GM23248 (cell line): ENCODE measurements at regions not wholly inside any gene's neighbourhood (a gene's known extent, or its start where the extent isn't known, plus 50 kb on each side); places are given as distances from the start of the nearest gene placed in this dataset.
"Not testable (repeated sequence)": the region's sequence is repeated elsewhere in the genome, so short reads cannot be mapped to it uniquely, and the experiment has no call there.

Source experiments
- DNase-seq: peaks from one replicate; pipeline ENCODE4 v3.0.0-alpha.2; 2015
- H2AFZ ChIP-seq: fragments of 200-600 bp; sonication (generic); 2 replicates; pipeline ENCODE4 v1.6.1; 2016; ENCODE audit warnings: antibody characterized with exemption
- H3F3A ChIP-seq: fragments of 200-600 bp; sonication (generic); 2 replicates; pipeline ENCODE4 v1.6.1; 2016; ENCODE audit warnings: mild to moderate bottlenecking, antibody characterized with exemption, mixed run types; ENCODE audit not compliant: insufficient read depth
- H3K27ac ChIP-seq: fragments of 200-600 bp; sonication (generic); 2 replicates; pipeline ENCODE4 v1.5.1; 2016; ENCODE audit warnings: mild to moderate bottlenecking
- H3K27me3 ChIP-seq: fragments of 200-600 bp; sonication (generic); replicated peaks from 2 replicates; pipeline ENCODE4 v1.6.1; 2016; ENCODE audit warnings: mild to moderate bottlenecking; ENCODE audit not compliant: insufficient read depth
- H3K36me3 ChIP-seq: fragments of 200-600 bp; sonication (generic); 2 replicates; pipeline ENCODE4 v1.6.1; 2016; ENCODE audit warnings: low read depth, mild to moderate bottlenecking
- H3K4me1 ChIP-seq: fragments of 200-600 bp; sonication (generic); 2 replicates; pipeline ENCODE4 v1.6.1; 2016; ENCODE audit warnings: mild to moderate bottlenecking; ENCODE audit not compliant: insufficient read depth
- H3K4me2 ChIP-seq: fragments of 200-600 bp; sonication (generic); one replicate; pipeline ENCODE4 v1.6.1; 2016; ENCODE audit warnings: mild to moderate bottlenecking; ENCODE audit not compliant: unreplicated experiment
- H3K4me3 ChIP-seq: fragments of 200-600 bp; sonication (generic); 2 replicates; pipeline ENCODE4 v1.5.1; 2016; ENCODE audit warnings: mild to moderate bottlenecking
- H3K79me2 ChIP-seq: fragments of 200-600 bp; sonication (generic); 2 replicates; pipeline ENCODE4 v1.6.1; 2016; ENCODE audit warnings: mild to moderate bottlenecking; ENCODE audit not compliant: insufficient read depth
- H3K9ac ChIP-seq: fragments of 200-600 bp; sonication (generic); 2 replicates; pipeline ENCODE4 v1.6.1; 2016; ENCODE audit warnings: mild to moderate bottlenecking
- H3K9me2 ChIP-seq: fragments of 200-600 bp; sonication (generic); 2 replicates; pipeline ENCODE4 v1.6.1; 2016; ENCODE audit warnings: mixed run types, mild to moderate bottlenecking, moderate library complexity; ENCODE audit not compliant: insufficient read depth
- H3K9me3 ChIP-seq: fragments of 200-600 bp; sonication (generic); one replicate; pipeline ENCODE4 v1.6.1; 2017; ENCODE audit warnings: low read depth
- H4K20me1 ChIP-seq: fragments of 200-600 bp; sonication (generic); 2 replicates; pipeline ENCODE4 v1.6.0; 2016; ENCODE audit not compliant: insufficient read depth
- EZH2 ChIP-seq: fragments of 200-600 bp; sonication (generic); IDR thresholded peaks from 2 replicates; pipeline ENCODE4 v1.6.1; 2018; ENCODE audit warnings: antibody characterized with exemption, mild to moderate bottlenecking; ENCODE audit not compliant: insufficient read depth, poor library complexity, severe bottlenecking
- EZH2phosphoT487 ChIP-seq: fragments of 200-600 bp; sonication (generic); IDR thresholded peaks from 2 replicates; pipeline ENCODE4 v1.6.1; 2018; ENCODE audit warnings: antibody characterized with exemption, moderate library complexity, mild to moderate bottlenecking, low read depth; ENCODE audit not compliant: insufficient read depth
- WGBS, 2 experiments: methylation state at CpG; one replicate each; pipeline ENCODE4 v1.1.6; 2015 to 2017; ENCODE audit warnings: low lambda C conversion rate in 2 of 2, low coverage in 1 of 2; ENCODE audit errors: missing lambda C conversion rate in 2 of 2; 5-methylcytosine and 5-hydroxymethylcytosine counted together
- in situ Hi-C: fragments of 300-500 bp; cut with MboI; formaldehyde crosslinking; loops from 2 replicates; pipeline ENCODE4 v1.15.0; 2020

GRCh38 chr7:119967221-119967620 lies 305.8 kb upstream of the KCND2 start:
- Histone ChIP-seq H3K27ac (no peak overlapping the region), H3K79me2 (no peaks in the 10 kb centered on the region), H3K27me3 (no peaks in the 10 kb centered on the region), H3K4me2 (no peak overlapping the region), H3K4me1 (peaks cover 23% of the 10 kb centered on the region), H3K9me2 (no peaks in the 10 kb centered on the region; the same call in 1 of the 2 replicates), H3F3A (peaks cover 8% of the 10 kb centered on the region; the same call in 1 of the 2 replicates), H3K9me3 (no peaks in the 10 kb centered on the region), H3K9ac (no peak overlapping the region), H4K20me1 (no peaks in the 10 kb centered on the region), H2AFZ (no peak overlapping the region), H3K36me3 (no peaks in the 10 kb centered on the region), H3K4me3 (no peak overlapping the region)
- TF ChIP-seq EZH2phosphoT487 (no peak), EZH2 (no peak)
- in situ Hi-C loops = no loop called here
- DNase-seq = no peak
- 29% methylated on average over 4 of the region's 4 CpGs for WGBS, 2 experiments

- in situ Hi-C loops, H3K4me2 ChIP-seq, H3K4me3 ChIP-seq, H4K20me1 ChIP-seq, H3F3A ChIP-seq, H2AFZ ChIP-seq, H3K9ac ChIP-seq, H3K27me3 ChIP-seq, H3K27ac ChIP-seq, H3K79me2 ChIP-seq, H3K36me3 ChIP-seq, DNase-seq, H3K9me3 ChIP-seq, H3K9me2 ChIP-seq: not testable (repeated sequence)
- peaks cover 23% of the 10 kb centered on the region for H3K4me1 ChIP-seq
- 61 to 65% methylated on average over 3 of the region's 3 CpGs for WGBS, 2 experiments
These were observed 304.6 kb upstream of the KCND2 start for GRCh38 chr7:119968411-119968810.

- H3K36me3 ChIP-seq = no peaks in the 10 kb centered on the region
- no peak overlapping the region for H3K4me3 ChIP-seq
- H3F3A ChIP-seq = peaks cover 8% of the 10 kb centered on the region; the same call in 1 of the 2 replicates
- no peaks in the 10 kb centered on the region for H3K79me2 ChIP-seq
- no peak for DNase-seq
- no peak overlapping the region for H3K27ac ChIP-seq
- no peak overlapping the region for H3K4me2 ChIP-seq
- peaks cover 19% of the 10 kb centered on the region for H3K4me1 ChIP-seq
- H3K9me2 ChIP-seq = no peaks in the 10 kb centered on the region
- no peak for TF ChIP-seq EZH2
- TF ChIP-seq EZH2phosphoT487 = no peak
- no peaks in the 10 kb centered on the region for H3K27me3 ChIP-seq
- H3K9me3 ChIP-seq = no peaks in the 10 kb centered on the region
- H4K20me1 ChIP-seq = no peaks in the 10 kb centered on the region
- H3K9ac ChIP-seq = no peak overlapping the region
- in situ Hi-C loops = no loop called here
- H2AFZ ChIP-seq = no peak overlapping the region
- WGBS, 2 experiments = 0 to 16% methylated on average over 1 of the region's 1 CpG
These were observed 303.9 kb upstream of the KCND2 start for GRCh38 chr7:119969054-119969453.

- H4K20me1 ChIP-seq = no peaks in the 10 kb centered on the region
- H3K4me1 ChIP-seq = peaks cover 12% of the 10 kb centered on the region
- H3K79me2 ChIP-seq = no peaks in the 10 kb centered on the region
- no peak for DNase-seq
- in situ Hi-C loops = no loop called here
- H3K36me3 ChIP-seq = no peaks in the 10 kb centered on the region
- peaks cover 7% of the 10 kb centered on the region; the same call in 1 of the 2 replicates for H3F3A ChIP-seq
- no peak overlapping the region for H3K27ac ChIP-seq
- no peaks in the 10 kb centered on the region for H3K27me3 ChIP-seq
- no peak overlapping the region for H3K4me2 ChIP-seq
- no peak overlapping the region for H2AFZ ChIP-seq
- 52 to 53% methylated on average over 2 of the region's 2 CpGs for WGBS, 2 experiments
- H3K4me3 ChIP-seq = no peak overlapping the region
- no peak overlapping the region for H3K9ac ChIP-seq
- H3K9me3 ChIP-seq = no peaks in the 10 kb centered on the region
- no peak for TF ChIP-seq EZH2phosphoT487
- TF ChIP-seq EZH2 = no peak
- H3K9me2 ChIP-seq = no peaks in the 10 kb centered on the region
These were observed 303.2 kb upstream of the KCND2 start for GRCh38 chr7:119969763-119970162.

GRCh38 chr7:119974972-119975371 lies 298.0 kb upstream of the KCND2 start:
- Histone ChIP-seq H3K27ac (no peak overlapping the region), H3K9ac (no peak overlapping the region), H3K9me2 (no peaks in the 10 kb centered on the region), H3K36me3 (no peaks in the 10 kb centered on the region), H3F3A (no peaks in the 10 kb centered on the region), H3K27me3 (no peaks in the 10 kb centered on the region), H2AFZ (no peak overlapping the region; the same call in 1 of the 2 replicates), H3K79me2 (no peaks in the 10 kb centered on the region), H4K20me1 (no peaks in the 10 kb centered on the region), H3K4me1 (peaks cover 3% of the 10 kb centered on the region; the same call in 1 of the 2 replicates), H3K9me3 (no peaks in the 10 kb centered on the region), H3K4me2 (no peak overlapping the region), H3K4me3 (no peak overlapping the region)
- 58 to 73% methylated on average over 1 of the region's 1 CpG for WGBS, 2 experiments
- no peak for DNase-seq
- TF ChIP-seq EZH2phosphoT487 = no peak
- TF ChIP-seq EZH2 = no peak
- in situ Hi-C loops = no loop called here
